Fibroblast of mammary gland (primary cell): ENCODE measurements at regions not wholly inside any gene's neighbourhood (a gene's known extent, or its start where the extent isn't known, plus 50 kb on each side); places are given as distances from the start of the nearest gene placed in this dataset.
"Not testable (repeated sequence)": the region's sequence is repeated elsewhere in the genome, so short reads cannot be mapped to it uniquely, and the experiment has no call there.

Source experiments
- DNase-seq: peaks from one replicate; pipeline ENCODE4 v3.0.0-alpha.2; 2010; ENCODE audit warnings: low read depth
- H3K4me3 ChIP-seq: 2 replicates; pipeline ENCODE4 v1.5.1; 2011; ENCODE audit warnings: low read depth, mild to moderate bottlenecking, low read length, moderate library complexity; ENCODE audit not compliant: control insufficient read depth
- TF ChIP-seq, protein P1 (sequence below): conservative IDR thresholded peaks from 2 replicates; pipeline ENCODE4 v1.5.1; 2011; ENCODE audit warnings: low read depth, low read length, inconsistent platforms; ENCODE audit not compliant: control insufficient read depth, insufficient read depth

DNA sequence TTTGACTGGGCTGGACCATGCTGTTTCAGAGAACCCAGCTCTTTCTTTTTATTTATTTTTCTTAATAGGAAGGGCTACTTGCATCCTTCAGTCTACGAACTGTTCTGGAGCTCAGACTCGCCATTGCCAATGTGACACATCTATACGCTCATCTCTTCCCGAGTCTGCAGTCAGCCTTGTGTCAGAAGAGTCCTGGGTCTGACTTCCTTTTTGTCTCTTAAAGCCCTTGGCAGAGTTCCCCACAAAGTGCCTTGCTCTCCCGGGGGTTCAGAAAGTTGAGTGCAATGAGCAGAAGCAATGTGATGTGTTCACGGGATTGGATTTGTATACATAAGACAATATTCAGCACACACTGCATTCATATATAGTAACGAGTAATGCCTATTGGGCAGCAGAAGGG, 140.4 kb downstream of the ATPSCKMT start:
- no peak overlapping the region for H3K4me3 ChIP-seq
- TF ChIP-seq, protein P1, sequence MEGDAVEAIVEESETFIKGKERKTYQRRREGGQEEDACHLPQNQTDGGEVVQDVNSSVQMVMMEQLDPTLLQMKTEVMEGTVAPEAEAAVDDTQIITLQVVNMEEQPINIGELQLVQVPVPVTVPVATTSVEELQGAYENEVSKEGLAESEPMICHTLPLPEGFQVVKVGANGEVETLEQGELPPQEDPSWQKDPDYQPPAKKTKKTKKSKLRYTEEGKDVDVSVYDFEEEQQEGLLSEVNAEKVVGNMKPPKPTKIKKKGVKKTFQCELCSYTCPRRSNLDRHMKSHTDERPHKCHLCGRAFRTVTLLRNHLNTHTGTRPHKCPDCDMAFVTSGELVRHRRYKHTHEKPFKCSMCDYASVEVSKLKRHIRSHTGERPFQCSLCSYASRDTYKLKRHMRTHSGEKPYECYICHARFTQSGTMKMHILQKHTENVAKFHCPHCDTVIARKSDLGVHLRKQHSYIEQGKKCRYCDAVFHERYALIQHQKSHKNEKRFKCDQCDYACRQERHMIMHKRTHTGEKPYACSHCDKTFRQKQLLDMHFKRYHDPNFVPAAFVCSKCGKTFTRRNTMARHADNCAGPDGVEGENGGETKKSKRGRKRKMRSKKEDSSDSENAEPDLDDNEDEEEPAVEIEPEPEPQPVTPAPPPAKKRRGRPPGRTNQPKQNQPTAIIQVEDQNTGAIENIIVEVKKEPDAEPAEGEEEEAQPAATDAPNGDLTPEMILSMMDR, result no peak
- no peak for DNase-seq

DNA sequence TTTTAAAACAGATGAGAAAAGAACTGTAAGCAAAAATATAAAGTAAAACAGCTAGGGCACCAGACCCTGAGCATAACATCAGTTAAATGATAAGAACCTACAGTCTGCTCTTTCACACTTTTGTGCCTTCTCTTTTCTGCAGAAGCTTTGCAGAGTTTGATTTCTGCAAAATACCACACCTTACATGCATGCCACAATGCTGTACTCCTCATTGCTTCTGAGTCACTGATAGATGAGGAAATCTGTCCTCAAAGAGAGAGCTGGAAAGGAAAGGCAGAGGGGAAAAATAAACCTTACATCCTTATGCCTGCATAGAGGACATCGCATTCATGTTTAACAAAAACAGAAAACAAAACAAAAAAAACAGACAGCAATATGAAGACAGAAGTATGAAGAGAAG, 142.9 kb downstream of the ATPSCKMT start:
- peak; percentile 3 for DNase-seq
- TF ChIP-seq, protein P1, result no peak
- H3K4me3 ChIP-seq, result no peak overlapping the region

DNA sequence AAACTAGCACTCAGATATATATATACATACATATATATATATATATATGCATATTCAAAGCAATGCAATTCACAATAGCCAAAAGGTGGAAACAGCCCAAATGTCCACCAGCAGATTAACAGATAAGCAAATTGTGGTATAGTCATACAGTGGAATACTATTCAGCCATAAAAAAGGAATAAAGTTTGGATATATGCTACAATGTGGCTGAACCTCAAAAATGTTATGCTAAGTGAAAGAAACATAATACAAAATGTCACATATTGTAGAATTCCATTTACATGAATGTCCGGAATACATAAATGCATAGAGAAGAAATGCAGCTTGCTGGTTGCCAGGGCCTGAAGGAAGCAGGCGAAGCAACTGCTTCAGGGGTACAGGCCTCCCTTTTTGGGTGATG, 143.4 kb downstream of the ATPSCKMT start:
- DNase-seq, result no peak
- TF ChIP-seq, protein P1, result no peak
- no peak overlapping the region for H3K4me3 ChIP-seq

DNA sequence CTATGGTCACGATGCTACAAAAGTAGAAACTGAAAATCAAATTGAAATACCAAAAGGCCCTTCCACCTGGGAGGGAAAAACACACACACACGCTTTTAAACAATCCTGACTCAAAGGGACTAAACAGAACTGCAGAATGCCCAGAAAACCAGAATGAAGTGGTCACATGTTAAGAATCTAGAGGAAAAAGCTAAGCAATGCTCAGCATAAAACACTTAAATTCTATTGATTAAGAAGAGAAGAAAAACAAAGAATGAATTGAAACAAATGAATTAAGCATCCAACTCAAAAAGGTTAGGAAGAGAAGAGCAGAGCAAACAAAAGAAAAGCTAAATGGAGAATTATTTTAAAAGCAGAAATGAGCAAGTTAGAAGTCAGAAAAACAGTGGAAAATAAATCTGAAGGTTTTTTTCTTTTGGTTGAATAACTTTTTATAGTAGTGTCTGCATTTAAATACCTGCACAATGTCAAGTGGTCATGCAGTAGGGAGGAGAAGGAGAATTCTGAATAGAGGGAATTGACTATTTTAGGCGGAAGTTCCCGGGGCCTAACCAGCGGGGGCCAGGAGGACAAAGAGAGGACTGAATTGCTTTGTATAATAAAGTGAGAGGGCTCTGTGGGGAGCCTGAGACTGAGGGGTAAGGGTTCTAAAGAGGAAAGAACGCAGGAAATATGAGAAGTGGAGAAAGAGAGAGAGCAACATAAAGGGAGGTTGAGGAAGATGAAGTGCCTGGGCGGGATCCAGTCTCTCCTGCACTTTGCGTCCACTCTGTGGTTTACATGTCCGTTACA, 146.8 kb downstream of the ATPSCKMT start:
- TF ChIP-seq, protein P1, result no peak
- H3K4me3 ChIP-seq, result no peak overlapping the region
- no peak for DNase-seq

DNA sequence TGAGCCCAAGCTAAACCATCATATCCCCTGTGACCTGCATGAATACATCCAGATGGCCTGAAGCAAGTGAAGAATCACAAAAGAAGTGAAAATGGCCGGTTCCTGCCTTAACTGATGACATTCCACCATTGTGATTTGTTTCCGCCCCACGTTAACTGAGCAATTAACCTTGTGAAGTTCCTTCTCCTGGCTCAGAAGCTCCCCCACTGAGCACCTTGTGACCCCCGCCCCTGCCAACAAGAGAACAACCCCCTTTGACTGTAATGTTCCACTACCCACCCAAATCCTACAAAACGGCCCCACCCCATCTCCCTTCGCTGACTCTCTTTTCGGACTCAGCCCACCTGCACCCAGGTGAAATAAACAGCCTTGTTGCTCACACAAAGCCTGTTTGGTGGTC, 147.5 kb downstream of the ATPSCKMT start:
- DNase-seq, H3K4me3 ChIP-seq: not testable (repeated sequence)

DNA sequence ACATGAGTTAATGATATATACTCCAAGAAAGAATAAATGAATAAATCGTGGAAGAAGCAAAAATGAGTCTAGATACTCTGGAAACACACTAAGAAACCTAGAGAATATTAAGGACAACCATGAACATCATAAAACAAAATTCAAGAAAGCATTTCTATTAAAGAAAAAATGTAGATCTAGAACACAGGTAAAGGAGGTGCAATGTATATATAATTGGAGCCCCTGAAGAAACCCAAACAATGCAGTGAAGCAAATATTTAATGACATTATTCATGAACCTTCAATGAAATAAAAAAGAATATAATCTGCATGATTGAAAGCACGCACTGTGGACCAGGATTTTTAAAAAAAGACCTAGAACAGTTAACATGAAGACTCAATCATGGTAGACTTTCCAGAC, 150.1 kb downstream of the ATPSCKMT start:
- TF ChIP-seq, protein P1, result no peak

DNA sequence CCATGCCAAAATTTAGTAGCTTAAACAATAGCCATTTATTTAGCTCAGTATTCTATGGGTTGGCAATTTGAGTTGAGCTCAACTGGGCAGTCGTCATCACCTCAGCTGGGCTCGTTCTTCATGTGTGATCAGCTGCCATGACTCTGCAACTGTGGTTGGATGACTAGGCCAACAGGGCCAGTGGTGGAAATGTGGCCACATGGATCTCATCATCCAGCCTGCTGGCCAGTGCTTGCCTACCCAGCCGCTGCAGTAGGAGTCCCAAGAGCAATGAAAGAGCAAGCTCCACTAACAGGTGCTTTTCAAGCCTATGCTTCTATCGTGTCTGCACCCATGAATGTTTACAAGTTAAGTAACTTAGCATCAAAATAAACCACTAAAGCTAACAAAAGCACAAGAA, 158.0 kb downstream of the ATPSCKMT start:
- H3K4me3 ChIP-seq, result no peak overlapping the region
- DNase-seq, result no peak
- TF ChIP-seq, protein P1, result no peak

More for the DNA sequence above, 150.1 kb downstream of the ATPSCKMT start:
- DNase-seq, result no peak
- no peak overlapping the region for H3K4me3 ChIP-seq
